ENCODE measurements at regions not wholly inside any gene's neighbourhood (a gene's known extent, or its start where the extent isn't known, plus 50 kb on each side); places are given as distances from the start of the nearest gene placed in this dataset.

DNA sequence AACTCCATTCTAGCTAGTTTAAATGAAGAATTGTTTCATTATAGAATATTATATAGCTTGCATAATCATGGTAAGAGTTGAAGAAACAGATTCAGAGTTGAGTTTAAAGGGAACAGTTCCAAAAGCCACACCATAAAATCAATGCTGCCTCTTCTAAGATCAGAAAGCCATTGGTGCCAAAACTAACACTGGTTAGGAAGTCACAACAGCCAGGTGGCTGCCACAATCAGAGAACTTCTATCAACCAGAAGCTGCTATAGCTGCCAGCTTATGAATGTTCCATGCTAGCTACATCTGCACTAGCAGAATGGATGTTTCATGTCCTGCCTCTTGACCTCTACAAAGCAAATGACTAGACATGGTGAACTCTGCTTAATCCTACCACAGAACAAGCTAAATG lies 583.1 kb upstream of the LRRN3 start:
- TF ChIP-seq, protein P1, sequence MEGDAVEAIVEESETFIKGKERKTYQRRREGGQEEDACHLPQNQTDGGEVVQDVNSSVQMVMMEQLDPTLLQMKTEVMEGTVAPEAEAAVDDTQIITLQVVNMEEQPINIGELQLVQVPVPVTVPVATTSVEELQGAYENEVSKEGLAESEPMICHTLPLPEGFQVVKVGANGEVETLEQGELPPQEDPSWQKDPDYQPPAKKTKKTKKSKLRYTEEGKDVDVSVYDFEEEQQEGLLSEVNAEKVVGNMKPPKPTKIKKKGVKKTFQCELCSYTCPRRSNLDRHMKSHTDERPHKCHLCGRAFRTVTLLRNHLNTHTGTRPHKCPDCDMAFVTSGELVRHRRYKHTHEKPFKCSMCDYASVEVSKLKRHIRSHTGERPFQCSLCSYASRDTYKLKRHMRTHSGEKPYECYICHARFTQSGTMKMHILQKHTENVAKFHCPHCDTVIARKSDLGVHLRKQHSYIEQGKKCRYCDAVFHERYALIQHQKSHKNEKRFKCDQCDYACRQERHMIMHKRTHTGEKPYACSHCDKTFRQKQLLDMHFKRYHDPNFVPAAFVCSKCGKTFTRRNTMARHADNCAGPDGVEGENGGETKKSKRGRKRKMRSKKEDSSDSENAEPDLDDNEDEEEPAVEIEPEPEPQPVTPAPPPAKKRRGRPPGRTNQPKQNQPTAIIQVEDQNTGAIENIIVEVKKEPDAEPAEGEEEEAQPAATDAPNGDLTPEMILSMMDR (IDR thresholded peaks at IDR 0.05) = no peak

DNA sequence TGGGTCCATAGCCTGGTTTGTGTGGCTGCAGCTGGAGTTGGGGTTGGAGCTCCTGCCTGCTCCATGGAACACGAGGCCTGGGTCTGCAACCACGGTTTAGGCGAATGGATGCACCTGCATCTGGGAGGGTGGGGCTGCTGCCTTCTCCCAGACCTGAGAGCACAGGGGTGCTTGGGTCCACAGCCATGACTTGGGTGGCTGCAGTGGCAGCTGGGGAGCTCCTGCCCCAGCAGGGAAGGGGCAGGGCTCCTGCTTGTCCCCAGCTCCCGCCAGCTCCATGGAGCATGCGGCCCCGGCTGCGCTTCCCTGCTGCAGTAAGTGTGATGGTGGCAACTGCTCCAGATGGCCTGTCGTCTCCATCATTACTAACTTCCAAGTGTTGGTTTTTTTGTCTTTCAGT lies 571.1 kb upstream of the LRRN3 start:
- TF ChIP-seq, protein P1 (IDR thresholded peaks at IDR 0.05) = no peak

DNA sequence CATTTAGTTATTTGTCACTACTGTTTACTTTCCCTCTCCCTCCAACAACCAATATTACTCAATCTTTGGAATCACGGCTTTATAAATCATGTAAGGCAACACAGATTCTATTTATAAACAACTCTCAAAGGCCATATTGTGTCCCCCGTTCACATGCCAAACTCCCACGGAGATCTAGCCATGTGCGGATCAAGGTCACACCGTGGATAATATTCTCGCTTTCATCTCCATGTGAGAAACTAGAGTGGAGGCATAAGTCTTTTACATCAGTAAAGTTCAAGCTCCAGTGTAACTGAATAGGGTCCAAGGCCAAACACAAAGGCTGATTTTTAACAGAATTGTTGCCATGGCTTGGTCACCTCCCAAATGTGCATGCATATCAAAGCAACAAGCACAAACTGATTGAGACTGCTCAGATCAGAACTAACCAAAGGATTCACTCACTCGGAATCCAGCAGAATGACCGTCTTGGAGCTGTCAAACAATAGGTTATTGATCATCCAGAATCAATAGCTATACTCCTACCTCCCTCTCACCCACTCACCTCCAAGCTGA lies 569.5 kb upstream of the LRRN3 start:
- TF ChIP-seq, protein P1 (IDR thresholded peaks at IDR 0.05) = no peak

DNA sequence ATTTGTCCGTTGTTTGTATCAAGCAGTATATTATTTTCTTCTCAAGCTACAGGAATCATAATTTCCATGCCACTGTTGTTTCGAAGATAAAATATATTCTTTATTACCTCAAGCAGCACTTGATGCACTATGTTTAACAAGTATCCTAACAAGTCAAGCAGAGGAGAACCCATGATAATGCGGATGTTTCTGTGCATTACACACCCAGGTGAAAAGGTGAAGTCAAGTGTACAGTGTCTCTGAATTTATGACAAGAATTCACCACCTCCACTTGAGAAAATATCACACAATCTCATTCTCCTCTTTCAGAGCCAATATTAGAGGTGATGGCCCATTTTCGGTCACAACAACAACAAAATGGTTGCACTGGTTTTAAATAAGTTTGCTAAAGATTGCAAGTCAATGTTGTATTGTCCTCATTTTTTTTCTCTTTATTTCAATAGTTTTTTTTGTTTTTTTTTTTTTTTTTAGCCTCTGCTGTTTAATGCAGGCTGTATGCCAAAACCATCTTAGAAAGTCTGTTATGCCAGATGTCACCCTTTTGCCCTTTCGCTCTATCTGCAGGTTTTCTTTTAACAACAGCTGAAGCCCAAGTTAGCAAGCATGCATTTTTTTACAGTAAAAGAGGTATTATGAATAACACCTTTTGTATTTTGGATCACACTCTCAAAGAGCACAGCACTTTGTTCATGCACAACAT lies 568.7 kb upstream of the LRRN3 start:
- TF ChIP-seq, protein P1 (IDR thresholded peaks at IDR 0.05) = no peak

DNA sequence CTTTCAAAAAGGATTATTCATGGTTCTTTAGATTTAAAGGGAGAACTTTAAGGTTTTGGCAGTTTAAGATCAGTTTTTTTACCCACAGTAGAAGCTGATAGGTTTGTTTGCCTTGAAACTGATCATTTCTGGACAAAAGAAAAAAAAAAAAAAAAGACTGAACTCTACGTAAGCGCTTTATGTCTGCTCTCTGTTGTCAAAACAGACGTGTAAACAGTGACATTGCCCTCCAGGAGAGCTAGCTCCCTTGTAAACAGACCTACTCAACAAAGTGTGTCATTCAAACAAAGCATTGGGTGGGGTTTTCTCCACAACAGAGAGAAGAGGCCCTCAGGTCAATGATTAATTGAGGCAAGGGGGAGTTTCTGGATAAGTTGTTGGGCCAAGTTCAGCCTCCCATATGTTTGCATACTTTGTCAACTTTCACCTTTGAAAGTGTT lies 568.1 kb upstream of the LRRN3 start:
- TF ChIP-seq, protein P1 (IDR thresholded peaks at IDR 0.05) = no peak

DNA sequence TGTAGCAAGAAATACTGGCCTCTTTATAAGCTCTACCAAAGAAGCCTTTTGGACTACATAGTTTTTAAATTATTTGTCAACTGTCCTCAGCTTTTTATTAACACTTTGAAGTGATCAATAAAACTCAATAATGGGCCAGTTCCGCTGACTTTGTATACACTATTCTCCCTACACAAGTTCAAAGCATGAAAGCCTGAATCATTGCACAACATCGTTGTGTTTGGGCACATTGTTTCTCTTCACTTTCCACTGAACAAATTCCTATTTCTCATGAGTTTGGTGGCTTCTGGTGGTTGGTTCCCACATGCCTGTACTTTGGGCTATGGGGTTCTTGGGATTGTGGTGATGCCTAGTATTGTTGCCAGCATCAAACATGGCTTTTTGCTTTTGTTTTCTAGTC lies 561.8 kb upstream of the LRRN3 start:
- TF ChIP-seq, protein P1 (IDR thresholded peaks at IDR 0.05) = no peak

DNA sequence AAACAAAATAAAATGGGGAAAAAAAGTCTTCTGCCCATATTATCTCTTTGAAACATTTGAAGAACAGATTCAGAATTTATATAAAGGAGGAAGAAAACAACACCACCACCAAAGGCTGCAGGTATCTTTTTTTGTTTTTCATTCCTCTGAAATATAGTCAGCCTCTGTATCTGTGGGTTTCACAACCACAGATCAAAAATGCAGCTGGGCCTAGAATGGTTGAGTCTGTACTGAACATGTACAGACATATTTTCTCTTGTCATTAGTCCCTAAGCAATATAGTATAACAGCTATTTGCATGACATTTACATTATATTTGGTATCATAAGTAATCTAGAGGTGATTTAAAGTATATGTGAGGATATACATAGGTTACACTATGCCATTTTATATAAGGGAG lies 559.7 kb upstream of the LRRN3 start:
- TF ChIP-seq, protein P1 (IDR thresholded peaks at IDR 0.05) = no peak

Measured in LNCAP (cell line).